ENCODE measurements at regions not wholly inside any gene's neighbourhood (a gene's known extent, or its start where the extent isn't known, plus 50 kb on each side); places are given as distances from the start of the nearest gene placed in this dataset.

DNA sequence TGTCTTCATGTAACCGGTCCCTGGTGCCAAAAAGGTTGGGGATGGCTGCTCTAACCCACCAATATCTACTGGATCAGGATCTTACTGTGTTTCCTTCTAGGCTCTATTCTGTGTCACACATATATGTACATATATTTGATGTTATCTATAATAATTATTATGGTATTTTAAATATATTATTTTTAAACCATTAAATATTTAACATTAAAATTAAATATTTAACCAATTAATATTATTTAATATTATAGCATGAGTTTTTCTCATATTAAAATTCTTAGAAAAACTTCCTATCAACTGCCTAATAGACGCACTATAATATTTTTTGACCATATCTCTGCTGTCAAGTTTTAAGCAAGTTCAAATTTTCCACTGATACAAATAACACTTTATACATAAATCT, 196.9 kb upstream of the PLET1 start:
- TF ChIP-seq POLR2AphosphoS5 (IDR thresholded peaks at IDR 0.05; ENCODE audit: low read depth, low read length) (no peak), FOXP2 (optimal IDR thresholded peaks at IDR 0.05; ENCODE audit: borderline replicate concordance, extremely low read depth, extremely low read length, insufficient read depth) (no peak), SIN3A (IDR thresholded peaks at IDR 0.05; ENCODE audit: borderline replicate concordance, insufficient read depth, low read length) (no peak), TAF1 (IDR thresholded peaks at IDR 0.05; ENCODE audit: borderline replicate concordance, insufficient read depth, low read length) (no peak)
- TF ChIP-seq, protein P1, sequence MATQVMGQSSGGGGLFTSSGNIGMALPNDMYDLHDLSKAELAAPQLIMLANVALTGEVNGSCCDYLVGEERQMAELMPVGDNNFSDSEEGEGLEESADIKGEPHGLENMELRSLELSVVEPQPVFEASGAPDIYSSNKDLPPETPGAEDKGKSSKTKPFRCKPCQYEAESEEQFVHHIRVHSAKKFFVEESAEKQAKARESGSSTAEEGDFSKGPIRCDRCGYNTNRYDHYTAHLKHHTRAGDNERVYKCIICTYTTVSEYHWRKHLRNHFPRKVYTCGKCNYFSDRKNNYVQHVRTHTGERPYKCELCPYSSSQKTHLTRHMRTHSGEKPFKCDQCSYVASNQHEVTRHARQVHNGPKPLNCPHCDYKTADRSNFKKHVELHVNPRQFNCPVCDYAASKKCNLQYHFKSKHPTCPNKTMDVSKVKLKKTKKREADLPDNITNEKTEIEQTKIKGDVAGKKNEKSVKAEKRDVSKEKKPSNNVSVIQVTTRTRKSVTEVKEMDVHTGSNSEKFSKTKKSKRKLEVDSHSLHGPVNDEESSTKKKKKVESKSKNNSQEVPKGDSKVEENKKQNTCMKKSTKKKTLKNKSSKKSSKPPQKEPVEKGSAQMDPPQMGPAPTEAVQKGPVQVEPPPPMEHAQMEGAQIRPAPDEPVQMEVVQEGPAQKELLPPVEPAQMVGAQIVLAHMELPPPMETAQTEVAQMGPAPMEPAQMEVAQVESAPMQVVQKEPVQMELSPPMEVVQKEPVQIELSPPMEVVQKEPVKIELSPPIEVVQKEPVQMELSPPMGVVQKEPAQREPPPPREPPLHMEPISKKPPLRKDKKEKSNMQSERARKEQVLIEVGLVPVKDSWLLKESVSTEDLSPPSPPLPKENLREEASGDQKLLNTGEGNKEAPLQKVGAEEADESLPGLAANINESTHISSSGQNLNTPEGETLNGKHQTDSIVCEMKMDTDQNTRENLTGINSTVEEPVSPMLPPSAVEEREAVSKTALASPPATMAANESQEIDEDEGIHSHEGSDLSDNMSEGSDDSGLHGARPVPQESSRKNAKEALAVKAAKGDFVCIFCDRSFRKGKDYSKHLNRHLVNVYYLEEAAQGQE (IDR thresholded peaks at IDR 0.05; ENCODE audit: insufficient read depth in 1 of 2, low read depth in 2 of 2, low read length in 2 of 2): no peak

DNA sequence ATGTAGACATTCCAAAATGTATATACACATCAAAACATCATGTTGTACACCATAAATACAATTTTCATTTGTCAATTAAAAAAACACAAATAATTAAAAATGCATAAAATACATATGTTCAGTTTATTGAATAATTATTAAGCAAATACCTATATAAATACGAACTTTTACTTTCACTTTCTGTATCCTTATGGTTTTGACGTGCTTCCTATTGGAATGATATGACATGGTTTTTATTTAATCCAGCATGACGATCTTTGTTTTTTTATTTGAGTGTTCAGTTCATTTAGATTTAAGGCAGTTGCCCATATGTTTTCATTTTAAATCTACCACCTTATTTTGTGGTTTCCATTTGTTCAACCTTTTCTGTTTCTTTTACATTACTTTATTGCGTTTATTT, 198.3 kb upstream of the PLET1 start:
- TF ChIP-seq, protein P1 (IDR thresholded peaks at IDR 0.05; ENCODE audit: insufficient read depth in 1 of 2, low read depth in 2 of 2, low read length in 2 of 2): no peak
- TF ChIP-seq POLR2AphosphoS5 (IDR thresholded peaks at IDR 0.05; ENCODE audit: low read depth, low read length): no peak
- TF ChIP-seq FOXP2 (optimal IDR thresholded peaks at IDR 0.05; ENCODE audit: borderline replicate concordance, extremely low read depth, extremely low read length, insufficient read depth): no peak
- TF ChIP-seq SIN3A (IDR thresholded peaks at IDR 0.05; ENCODE audit: borderline replicate concordance, insufficient read depth, low read length): no peak
- TF ChIP-seq TAF1 (IDR thresholded peaks at IDR 0.05; ENCODE audit: borderline replicate concordance, insufficient read depth, low read length): no peak

DNA sequence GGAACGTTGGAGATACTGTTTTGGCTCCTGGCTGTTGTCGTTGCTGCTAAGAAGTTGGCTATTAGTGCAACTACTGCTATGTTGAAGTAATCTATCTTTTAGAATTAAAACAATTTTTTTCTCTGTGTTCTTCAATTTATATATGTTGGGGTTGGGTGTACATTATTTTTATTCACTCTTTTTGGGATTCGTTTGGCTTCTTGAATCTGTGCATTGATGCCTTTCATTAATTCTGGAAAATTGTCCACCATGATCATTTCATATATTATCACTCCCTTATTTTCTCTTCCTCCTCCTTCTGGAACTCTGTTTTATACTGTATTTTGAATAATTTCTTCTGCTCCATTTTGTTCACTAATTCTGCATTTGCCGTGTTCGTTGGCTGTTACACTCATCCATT, 199.5 kb upstream of the PLET1 start:
- TF ChIP-seq FOXP2 (optimal IDR thresholded peaks at IDR 0.05; ENCODE audit: borderline replicate concordance, extremely low read depth, extremely low read length, insufficient read depth) (no peak), POLR2AphosphoS5 (IDR thresholded peaks at IDR 0.05; ENCODE audit: low read depth, low read length) (no peak), TAF1 (IDR thresholded peaks at IDR 0.05; ENCODE audit: borderline replicate concordance, insufficient read depth, low read length) (no peak), SIN3A (IDR thresholded peaks at IDR 0.05; ENCODE audit: borderline replicate concordance, insufficient read depth, low read length) (no peak)
- TF ChIP-seq, protein P1 (IDR thresholded peaks at IDR 0.05; ENCODE audit: insufficient read depth in 1 of 2, low read depth in 2 of 2, low read length in 2 of 2): no peak

DNA sequence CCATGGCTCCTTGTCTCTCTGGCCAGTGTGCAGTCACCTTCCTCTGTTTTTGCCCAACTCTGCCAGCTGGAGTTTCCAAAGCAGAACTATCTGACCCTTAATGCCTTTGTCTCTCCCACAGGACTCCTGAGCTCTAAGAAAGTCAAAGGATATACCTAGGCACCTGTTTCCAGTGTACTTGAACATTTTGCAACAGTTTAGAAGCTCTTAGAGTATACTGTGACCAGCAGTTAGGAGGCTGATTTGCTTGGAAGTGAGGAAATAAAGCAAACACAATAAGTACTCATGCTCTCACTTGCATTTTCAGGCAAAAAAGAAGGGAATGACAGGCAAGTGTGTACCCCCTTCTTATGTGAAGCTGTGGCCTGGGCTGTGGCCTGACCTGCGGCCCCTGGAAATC, 204.3 kb upstream of the PLET1 start:
- TF ChIP-seq SIN3A (IDR thresholded peaks at IDR 0.05; ENCODE audit: borderline replicate concordance, insufficient read depth, low read length): no peak
- TF ChIP-seq FOXP2 (optimal IDR thresholded peaks at IDR 0.05; ENCODE audit: borderline replicate concordance, extremely low read depth, extremely low read length, insufficient read depth): no peak
- no peak for TF ChIP-seq TAF1 (IDR thresholded peaks at IDR 0.05; ENCODE audit: borderline replicate concordance, insufficient read depth, low read length)
- TF ChIP-seq POLR2AphosphoS5 (IDR thresholded peaks at IDR 0.05; ENCODE audit: low read depth, low read length): no peak
- TF ChIP-seq, protein P1 (IDR thresholded peaks at IDR 0.05; ENCODE audit: insufficient read depth in 1 of 2, low read depth in 2 of 2, low read length in 2 of 2): no peak
